ENCODE measurements at regions not wholly inside any gene's neighbourhood (a gene's known extent, or its start where the extent isn't known, plus 50 kb on each side); places are given as distances from the start of the nearest gene placed in this dataset.

DNA sequence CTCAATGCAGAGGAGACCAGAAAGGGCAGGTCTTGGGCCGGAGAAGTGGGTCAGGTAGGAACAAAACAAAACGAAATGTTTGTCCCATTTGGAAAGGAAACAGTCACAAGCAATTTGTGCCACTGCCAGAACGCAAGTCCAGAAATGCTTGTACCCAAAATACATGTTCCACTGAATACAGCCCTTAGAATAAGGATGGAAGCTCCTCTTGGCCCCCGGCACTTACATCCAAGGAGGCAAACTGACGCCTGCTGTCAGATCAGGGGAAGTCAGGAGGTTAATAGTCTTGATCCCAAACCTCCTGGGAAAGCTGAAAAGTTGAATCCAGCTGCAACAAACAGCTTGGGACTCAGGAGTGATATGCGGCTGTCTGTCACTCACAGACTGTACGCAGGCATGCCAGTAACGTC, 75.9 kb upstream of the GALNT2 start:
- in situ Hi-C loops (cut with HindIII; ENCODE audit: low sequenced_read_pairs) = no loop called here

DNA sequence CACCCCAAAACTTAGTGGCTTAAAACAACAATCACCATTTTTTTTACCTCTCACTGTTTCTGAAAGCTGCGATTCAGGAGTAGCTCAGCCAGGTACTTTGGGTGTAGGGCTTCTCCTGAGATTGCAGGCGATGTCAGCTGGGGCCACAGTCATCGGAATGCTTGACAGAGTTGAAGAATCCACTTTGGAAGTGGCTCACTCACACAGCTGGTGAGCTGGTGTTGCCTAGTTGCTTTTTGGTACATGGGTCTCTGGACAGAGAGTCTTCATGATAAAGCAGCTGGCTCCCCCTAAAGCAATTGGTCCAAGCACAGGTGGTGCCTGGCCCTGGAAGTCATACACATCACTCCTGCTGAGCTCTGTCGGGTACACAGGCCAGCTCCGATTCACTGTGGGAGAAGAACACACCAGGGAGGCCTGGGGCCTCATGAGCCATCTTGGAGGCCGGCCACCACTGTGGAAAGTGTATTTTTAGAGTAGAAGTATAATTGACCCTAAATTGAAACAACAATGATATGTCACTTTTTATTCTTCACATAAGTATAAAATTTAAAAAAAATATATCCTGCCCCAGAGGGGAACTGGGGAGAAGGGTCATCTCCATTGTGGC, 75.2 kb upstream of the GALNT2 start:
- in situ Hi-C loops (cut with HindIII; ENCODE audit: low sequenced_read_pairs) = no loop called here

GRCh38 chr1:229993060-229993459, 74.0 kb upstream of the GALNT2 start:
- in situ Hi-C loops (cut with HindIII; ENCODE audit: low sequenced_read_pairs) = no loop called here

GRCh38 chr1:229993894-229994293, 73.1 kb upstream of the GALNT2 start:
- in situ Hi-C loops (cut with HindIII; ENCODE audit: low sequenced_read_pairs) = no loop called here

- in situ Hi-C loops (cut with HindIII; ENCODE audit: low sequenced_read_pairs) = no loop called here
Measured at GRCh38 chr1:229999004-229999670, 67.9 kb upstream of the GALNT2 start.

DNA sequence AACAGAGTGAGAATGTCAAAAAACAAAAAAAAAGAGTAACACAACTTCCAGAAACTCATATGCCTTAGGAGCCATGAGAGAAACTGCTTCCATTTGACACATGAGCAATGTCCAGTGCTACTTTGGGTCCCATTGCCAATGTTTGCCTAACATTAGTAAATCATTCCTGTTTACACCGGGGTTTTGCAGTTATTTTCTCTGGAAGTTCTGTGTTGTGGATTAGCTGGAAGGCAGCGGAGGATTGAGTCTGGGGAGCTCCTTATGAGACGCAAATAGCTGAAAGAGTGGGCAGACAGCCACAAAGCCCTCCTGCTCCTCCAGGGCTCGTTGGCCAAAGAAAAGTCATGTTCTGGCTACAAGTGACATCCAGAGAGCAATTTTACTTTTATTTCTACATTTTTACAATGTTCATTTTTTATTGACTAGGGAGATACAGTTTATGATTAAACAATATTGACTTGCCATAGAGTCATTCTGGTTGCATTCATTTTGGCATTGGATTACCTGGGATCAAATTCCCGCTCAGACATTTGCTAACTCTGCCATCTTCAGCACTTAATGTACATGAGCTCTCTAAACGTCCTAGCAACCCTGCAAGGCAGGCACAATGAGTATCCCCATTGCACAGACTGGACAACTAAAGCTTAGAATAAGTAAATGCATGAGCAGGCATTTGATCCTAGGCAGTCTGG, 66.4 kb upstream of the GALNT2 start:
- in situ Hi-C loops (cut with HindIII; ENCODE audit: low sequenced_read_pairs) = no loop called here

DNA sequence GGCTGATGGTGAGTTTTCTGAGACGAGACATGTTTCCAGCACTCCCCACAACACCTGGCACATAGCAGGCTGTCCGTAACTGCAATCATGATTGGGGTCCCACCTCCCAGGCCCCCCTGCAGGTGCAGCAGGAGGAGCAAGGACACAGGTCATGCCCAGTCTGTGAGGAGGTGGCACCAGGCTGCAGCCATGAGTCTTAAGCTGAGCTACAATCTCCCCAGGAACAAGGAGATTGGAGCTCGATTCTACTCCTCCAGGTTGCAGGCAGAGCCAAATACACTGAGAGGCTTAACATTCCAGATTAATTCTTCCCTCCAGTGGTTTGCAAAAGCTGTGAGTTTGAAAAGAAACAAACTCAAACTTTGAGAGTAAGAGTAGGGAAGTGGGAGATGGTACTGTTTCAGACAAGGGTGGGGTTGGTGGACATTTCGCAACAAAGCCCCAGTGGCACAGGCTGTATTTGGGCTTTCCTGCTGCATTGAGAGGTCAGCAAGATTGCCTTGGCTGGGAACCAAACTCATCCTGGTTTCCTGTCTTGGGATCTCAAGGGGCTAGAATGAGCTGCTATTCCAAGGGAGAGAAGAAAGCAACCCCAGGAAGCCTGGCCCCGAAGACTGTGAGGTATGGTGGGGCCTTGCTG, 64.8 kb upstream of the GALNT2 start:
- in situ Hi-C loops (cut with HindIII; ENCODE audit: low sequenced_read_pairs) = no loop called here

- in situ Hi-C loops (cut with HindIII; ENCODE audit: low sequenced_read_pairs) = no loop called here
Measured at GRCh38 chr1:230003409-230003808, 63.6 kb upstream of the GALNT2 start.

DNA sequence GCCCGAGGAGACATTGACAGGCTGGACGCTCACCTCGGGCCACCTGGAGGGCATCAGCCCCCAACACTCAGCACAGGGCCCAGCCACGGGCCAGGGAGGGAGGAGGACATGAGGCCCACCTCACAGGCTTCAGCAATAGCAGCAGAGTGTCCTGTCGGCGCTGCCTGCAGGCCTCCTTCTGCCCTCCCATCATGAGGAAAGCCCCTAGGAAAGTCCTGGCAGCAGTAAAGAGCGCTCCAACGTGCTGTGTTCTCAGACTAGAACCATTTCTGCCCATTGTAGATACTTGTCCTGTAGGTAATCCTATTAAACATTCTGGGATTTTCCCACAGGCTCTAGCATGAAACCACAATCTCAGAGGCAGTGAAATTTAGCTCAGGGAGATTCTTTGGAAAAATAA, 62.0 kb upstream of the GALNT2 start:
- in situ Hi-C loops (cut with HindIII; ENCODE audit: low sequenced_read_pairs) = no loop called here

GRCh38 chr1:230008721-230009120, 58.3 kb upstream of the GALNT2 start:
- in situ Hi-C loops (cut with HindIII; ENCODE audit: low sequenced_read_pairs) = no loop called here

- in situ Hi-C loops (cut with HindIII; ENCODE audit: low sequenced_read_pairs) = no loop called here
Measured at GRCh38 chr1:230009611-230010313, 57.3 kb upstream of the GALNT2 start.

- in situ Hi-C loops (cut with HindIII; ENCODE audit: low sequenced_read_pairs) = no loop called here
Measured at GRCh38 chr1:230010603-230011332, 56.3 kb upstream of the GALNT2 start.

DNA sequence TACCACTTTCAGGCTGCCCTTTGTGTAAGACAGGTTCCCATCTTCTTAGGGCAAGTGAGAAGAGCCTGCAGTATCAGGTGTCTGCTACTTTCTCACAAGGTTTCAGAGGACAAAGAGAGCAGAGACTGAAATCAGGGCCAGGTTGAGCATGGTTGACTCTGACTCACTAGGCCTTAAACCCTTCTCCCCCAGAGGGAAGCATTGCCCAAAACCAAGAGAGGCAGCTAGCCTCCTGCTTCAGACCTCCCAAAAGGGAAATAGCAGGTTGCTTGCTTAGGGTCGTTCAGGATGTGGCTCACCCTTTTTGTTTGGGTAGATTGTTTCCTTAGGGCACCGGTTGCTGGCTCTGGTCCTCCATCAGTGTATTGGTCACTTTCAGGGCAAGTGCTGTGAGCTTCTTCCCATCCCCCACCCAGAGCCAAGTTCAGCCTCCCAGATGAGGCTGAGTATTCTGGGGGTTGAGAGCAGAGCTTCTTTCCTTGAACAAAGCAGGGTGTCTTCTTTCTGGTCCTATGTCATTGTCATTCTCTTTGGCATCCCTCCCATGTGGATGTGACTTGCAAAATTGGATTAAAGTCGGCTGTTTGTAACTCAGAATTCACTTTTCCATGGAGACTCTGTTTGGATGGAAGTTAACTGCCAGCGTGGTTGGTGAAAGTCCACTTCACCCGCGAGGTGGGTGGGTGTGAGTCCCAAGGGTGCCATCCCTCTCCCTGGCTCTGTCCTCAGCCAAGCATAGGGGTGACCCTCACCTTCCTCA, 55.5 kb upstream of the GALNT2 start:
- in situ Hi-C loops (cut with HindIII; ENCODE audit: low sequenced_read_pairs) = no loop called here

DNA sequence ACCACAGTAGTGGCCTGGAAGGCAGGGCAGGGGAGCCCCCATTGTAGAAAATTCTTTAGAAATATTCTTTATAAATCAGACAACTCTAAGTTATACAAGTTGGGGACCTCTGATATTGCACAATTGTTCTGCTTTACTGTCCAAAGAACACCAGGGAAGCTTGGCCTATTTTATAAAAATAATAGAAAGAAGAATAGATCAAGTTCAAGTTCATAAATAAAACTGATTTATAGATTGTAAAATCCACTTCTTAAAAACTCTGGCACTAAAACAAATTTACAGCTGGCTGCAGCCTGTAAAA, 55.0 kb upstream of the GALNT2 start:
- in situ Hi-C loops (cut with HindIII; ENCODE audit: low sequenced_read_pairs) = no loop called here

DNA sequence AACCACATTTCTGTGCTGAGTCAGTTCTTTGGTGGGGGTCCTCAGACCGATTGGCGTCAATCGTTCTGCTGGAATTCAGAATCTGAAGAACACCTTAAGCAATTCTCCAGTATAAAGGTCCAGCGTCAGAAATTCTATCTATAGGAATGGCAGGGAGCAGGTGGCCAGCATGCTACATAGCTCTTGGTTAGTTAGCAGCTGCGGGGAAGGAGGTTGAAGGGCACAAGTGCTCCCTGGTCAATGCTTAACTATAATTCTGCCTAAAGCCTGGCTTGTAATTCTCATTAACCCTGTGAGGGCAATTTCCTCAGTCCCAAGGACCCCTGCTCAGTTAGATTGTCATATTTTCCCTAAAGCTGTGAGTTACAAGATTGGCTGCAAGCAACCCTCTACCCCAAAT, 54.3 kb upstream of the GALNT2 start:
- in situ Hi-C loops (cut with HindIII; ENCODE audit: low sequenced_read_pairs) = no loop called here

GRCh38 chr1:230016159-230016558, 50.9 kb upstream of the GALNT2 start:
- in situ Hi-C loops (cut with HindIII; ENCODE audit: low sequenced_read_pairs) = no loop called here

All from DLD1 (cell line).